ENCODE measurements at regions not wholly inside any gene's neighbourhood (a gene's known extent, or its start where the extent isn't known, plus 50 kb on each side); places are given as distances from the start of the nearest gene placed in this dataset.

DNA sequence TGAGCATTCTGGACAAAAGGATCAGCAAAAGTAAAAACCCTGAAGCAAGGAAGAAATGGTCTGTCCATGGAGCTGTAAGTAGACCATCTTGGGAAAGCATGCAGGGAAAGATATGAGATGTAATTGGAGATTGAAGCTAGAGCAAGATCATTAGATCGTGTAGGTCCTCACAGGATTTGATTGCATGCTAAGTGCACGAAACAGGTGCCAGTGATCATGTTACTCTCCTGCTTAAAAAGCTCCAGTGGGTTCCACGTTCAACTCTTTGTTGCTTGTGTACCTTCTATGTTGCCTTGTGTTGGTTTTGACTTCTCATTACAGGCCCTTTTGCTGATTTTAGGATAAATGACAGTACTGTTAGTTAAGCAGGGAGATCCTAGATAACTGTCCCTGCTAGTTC, 442.0 kb downstream of the DMRT2 start:
- Histone ChIP-seq H3K4me1 (ENCODE audit: control insufficient read depth in 4 of 4, insufficient read depth in 4 of 4, low read length in 3 of 4) (no peaks in the 10 kb centered on the region), H3K9ac (ENCODE audit: low read depth in 1 of 2, low read length in 2 of 2) (no peak overlapping the region), H3K4me3 (ENCODE audit: low read depth in 1 of 3, low read length in 3 of 3) (no peak overlapping the region), H3K36me3 (ENCODE audit: control insufficient read depth in 4 of 4, insufficient read depth in 3 of 4, low read depth in 1 of 4, low read length in 3 of 4) (no peaks in the 10 kb centered on the region), H3K9me3 (ENCODE audit: control insufficient read depth in 4 of 4, low read length in 3 of 4) (no peaks in the 10 kb centered on the region), H3K27ac (ENCODE audit: low read depth in 1 of 2, low read length in 2 of 2) (no peak overlapping the region), H3K27me3 (ENCODE audit: control insufficient read depth in 4 of 4, insufficient read depth in 4 of 4, low read length in 3 of 4) (no peaks in the 10 kb centered on the region)
- TF ChIP-seq HNF4G (IDR thresholded peaks at IDR 0.05): no peak
- TF ChIP-seq HNF4A (conservative IDR thresholded peaks at IDR 0.05): no peak
- TF ChIP-seq TAF1 (conservative IDR thresholded peaks at IDR 0.05): no peak
- no peak for TF ChIP-seq YY1 (IDR thresholded peaks at IDR 0.05)
- TF ChIP-seq, protein P1, sequence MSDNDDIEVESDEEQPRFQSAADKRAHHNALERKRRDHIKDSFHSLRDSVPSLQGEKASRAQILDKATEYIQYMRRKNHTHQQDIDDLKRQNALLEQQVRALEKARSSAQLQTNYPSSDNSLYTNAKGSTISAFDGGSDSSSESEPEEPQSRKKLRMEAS (IDR thresholded peaks at IDR 0.05): no peak
- no peak for TF ChIP-seq FOXA2 (IDR thresholded peaks at IDR 0.05)
- no peak for TF ChIP-seq RXRA (IDR thresholded peaks at IDR 0.05)
- TF ChIP-seq, protein P2, sequence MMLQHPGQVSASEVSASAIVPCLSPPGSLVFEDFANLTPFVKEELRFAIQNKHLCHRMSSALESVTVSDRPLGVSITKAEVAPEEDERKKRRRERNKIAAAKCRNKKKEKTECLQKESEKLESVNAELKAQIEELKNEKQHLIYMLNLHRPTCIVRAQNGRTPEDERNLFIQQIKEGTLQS (IDR thresholded peaks at IDR 0.05): no peak
- DNase-seq (ENCODE audit: low spot score): no peak
- 65% methylated on average over 3 of the region's 3 CpGs for WGBS

DNA sequence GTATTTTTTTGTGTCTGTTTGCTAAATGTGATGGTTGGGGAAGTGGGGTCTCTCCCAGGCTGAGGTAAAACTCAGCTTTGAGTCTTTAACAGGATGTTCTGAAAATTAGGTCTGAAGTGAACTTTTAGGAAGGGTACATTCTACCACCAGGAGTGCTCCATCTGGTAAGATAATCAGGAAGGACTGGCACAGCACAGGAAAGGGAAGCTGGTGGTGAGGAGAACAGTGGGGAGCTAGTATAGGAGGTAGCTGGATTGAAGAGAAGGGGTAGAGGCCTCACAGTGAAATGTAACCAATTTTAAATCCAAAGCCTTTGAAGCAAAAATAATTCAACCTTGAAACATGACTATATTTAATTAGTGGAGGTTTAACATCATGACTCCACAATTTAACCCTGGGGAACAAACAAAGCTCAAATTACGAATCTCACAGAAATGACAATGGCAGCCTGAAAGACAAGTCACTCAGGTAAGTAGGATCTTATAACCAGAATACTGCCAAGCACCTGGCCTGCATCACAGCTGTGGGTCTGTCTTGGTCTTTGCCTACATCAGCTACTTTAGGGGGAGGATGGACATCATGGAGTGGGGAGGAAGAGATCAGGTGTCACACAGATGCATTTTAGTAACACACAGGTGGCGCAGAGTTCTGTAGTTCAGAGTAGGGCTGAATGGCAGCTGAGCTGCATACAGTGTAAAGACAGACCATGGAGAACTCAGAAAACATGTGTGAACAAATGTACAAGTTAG, 445.3 kb downstream of the DMRT2 start:
- H3K27ac ChIP-seq (ENCODE audit: low read depth in 1 of 2, low read length in 2 of 2): no peak overlapping the region
- no peak for DNase-seq (ENCODE audit: low spot score)
- no peaks in the 10 kb centered on the region for H3K36me3 ChIP-seq (ENCODE audit: control insufficient read depth in 4 of 4, insufficient read depth in 3 of 4, low read depth in 1 of 4, low read length in 3 of 4)
- TF ChIP-seq RXRA (IDR thresholded peaks at IDR 0.05): no peak
- TF ChIP-seq YY1 (IDR thresholded peaks at IDR 0.05): no peak
- TF ChIP-seq, protein P3, sequence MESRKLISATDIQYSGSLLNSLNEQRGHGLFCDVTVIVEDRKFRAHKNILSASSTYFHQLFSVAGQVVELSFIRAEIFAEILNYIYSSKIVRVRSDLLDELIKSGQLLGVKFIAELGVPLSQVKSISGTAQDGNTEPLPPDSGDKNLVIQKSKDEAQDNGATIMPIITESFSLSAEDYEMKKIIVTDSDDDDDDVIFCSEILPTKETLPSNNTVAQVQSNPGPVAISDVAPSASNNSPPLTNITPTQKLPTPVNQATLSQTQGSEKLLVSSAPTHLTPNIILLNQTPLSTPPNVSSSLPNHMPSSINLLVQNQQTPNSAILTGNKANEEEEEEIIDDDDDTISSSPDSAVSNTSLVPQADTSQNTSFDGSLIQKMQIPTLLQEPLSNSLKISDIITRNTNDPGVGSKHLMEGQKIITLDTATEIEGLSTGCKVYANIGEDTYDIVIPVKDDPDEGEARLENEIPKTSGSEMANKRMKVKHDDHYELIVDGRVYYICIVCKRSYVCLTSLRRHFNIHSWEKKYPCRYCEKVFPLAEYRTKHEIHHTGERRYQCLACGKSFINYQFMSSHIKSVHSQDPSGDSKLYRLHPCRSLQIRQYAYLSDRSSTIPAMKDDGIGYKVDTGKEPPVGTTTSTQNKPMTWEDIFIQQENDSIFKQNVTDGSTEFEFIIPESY (IDR thresholded peaks at IDR 0.05): no peak
- TF ChIP-seq, protein P1 (IDR thresholded peaks at IDR 0.05): no peak
- TF ChIP-seq HNF4G (IDR thresholded peaks at IDR 0.05): no peak
- no peak for TF ChIP-seq NR2F2 (IDR thresholded peaks at IDR 0.05)
- TF ChIP-seq SP1 (IDR thresholded peaks at IDR 0.05): no peak
- no peak for TF ChIP-seq RAD21 (IDR thresholded peaks at IDR 0.05)
- no peak for TF ChIP-seq TAF1 (conservative IDR thresholded peaks at IDR 0.05)
- WGBS: 89% methylated on average over 2 of the region's 2 CpGs
- H3K9me3 ChIP-seq (ENCODE audit: control insufficient read depth in 4 of 4, low read length in 3 of 4): no peaks in the 10 kb centered on the region
- H3K4me3 ChIP-seq (ENCODE audit: low read depth in 1 of 3, low read length in 3 of 3): no peak overlapping the region
- H3K4me1 ChIP-seq (ENCODE audit: control insufficient read depth in 4 of 4, insufficient read depth in 4 of 4, low read length in 3 of 4): no peaks in the 10 kb centered on the region
- no peak overlapping the region for H3K9ac ChIP-seq (ENCODE audit: low read depth in 1 of 2, low read length in 2 of 2)
- H3K27me3 ChIP-seq (ENCODE audit: control insufficient read depth in 4 of 4, insufficient read depth in 4 of 4, low read length in 3 of 4): no peaks in the 10 kb centered on the region

DNA sequence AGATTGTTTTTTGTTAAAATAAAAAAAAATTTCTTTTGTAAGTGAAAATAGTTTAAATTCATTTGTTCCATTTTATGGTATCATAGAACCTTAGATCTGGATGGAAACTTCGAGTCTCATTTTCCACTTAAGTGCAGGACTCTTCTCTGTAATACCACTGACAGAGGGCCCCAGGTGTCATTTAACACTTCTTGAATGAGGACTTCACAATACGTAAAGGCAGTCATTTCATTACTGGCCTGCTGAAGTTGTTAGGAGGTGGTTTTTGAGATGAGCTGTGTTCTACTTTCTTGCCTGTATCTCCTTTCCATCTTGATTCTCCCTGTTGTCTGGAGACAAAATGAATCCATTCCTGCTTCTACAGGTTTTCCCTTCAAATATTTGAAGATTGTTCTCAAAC, 455.3 kb downstream of the DMRT2 start:
- DNase-seq (ENCODE audit: low spot score): no peak
- WGBS: 52% methylated on average over 2 of the region's 2 CpGs
- Histone ChIP-seq H3K9ac (ENCODE audit: low read depth in 1 of 2, low read length in 2 of 2) (no peak overlapping the region), H3K9me3 (ENCODE audit: control insufficient read depth in 4 of 4, low read length in 3 of 4) (no peaks in the 10 kb centered on the region), H3K27me3 (ENCODE audit: control insufficient read depth in 4 of 4, insufficient read depth in 4 of 4, low read length in 3 of 4) (no peaks in the 10 kb centered on the region), H3K27ac (ENCODE audit: low read depth in 1 of 2, low read length in 2 of 2) (no peak overlapping the region), H3K4me3 (ENCODE audit: low read depth in 1 of 3, low read length in 3 of 3) (no peak overlapping the region), H3K36me3 (ENCODE audit: control insufficient read depth in 4 of 4, insufficient read depth in 3 of 4, low read depth in 1 of 4, low read length in 3 of 4) (no peaks in the 10 kb centered on the region), H3K4me1 (ENCODE audit: control insufficient read depth in 4 of 4, insufficient read depth in 4 of 4, low read length in 3 of 4) (no peaks in the 10 kb centered on the region)
- TF ChIP-seq FOXA1 (IDR thresholded peaks at IDR 0.05): no peak
- TF ChIP-seq, protein P4, sequence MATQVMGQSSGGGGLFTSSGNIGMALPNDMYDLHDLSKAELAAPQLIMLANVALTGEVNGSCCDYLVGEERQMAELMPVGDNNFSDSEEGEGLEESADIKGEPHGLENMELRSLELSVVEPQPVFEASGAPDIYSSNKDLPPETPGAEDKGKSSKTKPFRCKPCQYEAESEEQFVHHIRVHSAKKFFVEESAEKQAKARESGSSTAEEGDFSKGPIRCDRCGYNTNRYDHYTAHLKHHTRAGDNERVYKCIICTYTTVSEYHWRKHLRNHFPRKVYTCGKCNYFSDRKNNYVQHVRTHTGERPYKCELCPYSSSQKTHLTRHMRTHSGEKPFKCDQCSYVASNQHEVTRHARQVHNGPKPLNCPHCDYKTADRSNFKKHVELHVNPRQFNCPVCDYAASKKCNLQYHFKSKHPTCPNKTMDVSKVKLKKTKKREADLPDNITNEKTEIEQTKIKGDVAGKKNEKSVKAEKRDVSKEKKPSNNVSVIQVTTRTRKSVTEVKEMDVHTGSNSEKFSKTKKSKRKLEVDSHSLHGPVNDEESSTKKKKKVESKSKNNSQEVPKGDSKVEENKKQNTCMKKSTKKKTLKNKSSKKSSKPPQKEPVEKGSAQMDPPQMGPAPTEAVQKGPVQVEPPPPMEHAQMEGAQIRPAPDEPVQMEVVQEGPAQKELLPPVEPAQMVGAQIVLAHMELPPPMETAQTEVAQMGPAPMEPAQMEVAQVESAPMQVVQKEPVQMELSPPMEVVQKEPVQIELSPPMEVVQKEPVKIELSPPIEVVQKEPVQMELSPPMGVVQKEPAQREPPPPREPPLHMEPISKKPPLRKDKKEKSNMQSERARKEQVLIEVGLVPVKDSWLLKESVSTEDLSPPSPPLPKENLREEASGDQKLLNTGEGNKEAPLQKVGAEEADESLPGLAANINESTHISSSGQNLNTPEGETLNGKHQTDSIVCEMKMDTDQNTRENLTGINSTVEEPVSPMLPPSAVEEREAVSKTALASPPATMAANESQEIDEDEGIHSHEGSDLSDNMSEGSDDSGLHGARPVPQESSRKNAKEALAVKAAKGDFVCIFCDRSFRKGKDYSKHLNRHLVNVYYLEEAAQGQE (IDR thresholded peaks at IDR 0.05): no peak
- TF ChIP-seq SP1 (IDR thresholded peaks at IDR 0.05): no peak
- no peak for TF ChIP-seq JUND (IDR thresholded peaks at IDR 0.05)
- TF ChIP-seq FOXA2 (IDR thresholded peaks at IDR 0.05): no peak
- TF ChIP-seq HNF4G (IDR thresholded peaks at IDR 0.05): no peak
- TF ChIP-seq, protein P5, sequence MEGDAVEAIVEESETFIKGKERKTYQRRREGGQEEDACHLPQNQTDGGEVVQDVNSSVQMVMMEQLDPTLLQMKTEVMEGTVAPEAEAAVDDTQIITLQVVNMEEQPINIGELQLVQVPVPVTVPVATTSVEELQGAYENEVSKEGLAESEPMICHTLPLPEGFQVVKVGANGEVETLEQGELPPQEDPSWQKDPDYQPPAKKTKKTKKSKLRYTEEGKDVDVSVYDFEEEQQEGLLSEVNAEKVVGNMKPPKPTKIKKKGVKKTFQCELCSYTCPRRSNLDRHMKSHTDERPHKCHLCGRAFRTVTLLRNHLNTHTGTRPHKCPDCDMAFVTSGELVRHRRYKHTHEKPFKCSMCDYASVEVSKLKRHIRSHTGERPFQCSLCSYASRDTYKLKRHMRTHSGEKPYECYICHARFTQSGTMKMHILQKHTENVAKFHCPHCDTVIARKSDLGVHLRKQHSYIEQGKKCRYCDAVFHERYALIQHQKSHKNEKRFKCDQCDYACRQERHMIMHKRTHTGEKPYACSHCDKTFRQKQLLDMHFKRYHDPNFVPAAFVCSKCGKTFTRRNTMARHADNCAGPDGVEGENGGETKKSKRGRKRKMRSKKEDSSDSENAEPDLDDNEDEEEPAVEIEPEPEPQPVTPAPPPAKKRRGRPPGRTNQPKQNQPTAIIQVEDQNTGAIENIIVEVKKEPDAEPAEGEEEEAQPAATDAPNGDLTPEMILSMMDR (IDR thresholded peaks at IDR 0.05; ENCODE audit: low read depth, low read length, missing input control): no peak
- no peak for TF ChIP-seq RXRA (IDR thresholded peaks at IDR 0.05)
- TF ChIP-seq, protein P3 (IDR thresholded peaks at IDR 0.05): no peak
- TF ChIP-seq YY1 (IDR thresholded peaks at IDR 0.05): no peak
- no peak for TF ChIP-seq TAF1 (conservative IDR thresholded peaks at IDR 0.05)
- no peak for TF ChIP-seq EGR1 (IDR thresholded peaks at IDR 0.05; ENCODE audit: low read depth in 2 of 2)
- TF ChIP-seq RAD21 (IDR thresholded peaks at IDR 0.05): no peak

Measured in liver (tissue), 8 donors.